Stimulated activated CD4-positive, alpha-beta T cell treated with anti-CD3 and anti-CD28 coated beads, Interleukin-2, amount 100 ng/mL, for 4 hours (primary cell): ENCODE measurements at regions not wholly inside any gene's neighbourhood (a gene's known extent, or its start where the extent isn't known, plus 50 kb on each side); places are given as distances from the start of the nearest gene placed in this dataset.

ENCODE experiments used
- DNase-seq: peaks from one replicate; pipeline ENCODE4 v3.0.0-alpha.2; 2020; ENCODE audit warnings: low read depth

GRCh38 chr5:74257645-74258313, 382.7 kb downstream of the ENC1 start:
- DNase-seq: no peak

GRCh38 chr5:74257060-74257527, 383.4 kb downstream of the ENC1 start:
- no peak for DNase-seq

GRCh38 chr5:74255692-74256392, 384.7 kb downstream of the ENC1 start:
- DNase-seq: no peak

GRCh38 chr5:74254257-74254656, 386.3 kb downstream of the ENC1 start:
- DNase-seq: no peak

GRCh38 chr5:74252044-74252443, 388.5 kb downstream of the ENC1 start:
- no peak for DNase-seq

GRCh38 chr5:74251141-74252035, 389.1 kb downstream of the ENC1 start:
- DNase-seq: no peak

- DNase-seq: no peak
Measured at GRCh38 chr5:74250304-74251102, 390.0 kb downstream of the ENC1 start.

GRCh38 chr5:74248576-74248975, 392.0 kb downstream of the ENC1 start:
- no peak for DNase-seq

GRCh38 chr5:74244406-74244805, 396.1 kb downstream of the ENC1 start:
- DNase-seq: no peak

- DNase-seq: no peak
Measured at GRCh38 chr5:74243634-74244033, 396.9 kb downstream of the ENC1 start.

GRCh38 chr5:74242516-74242915, 398.0 kb downstream of the ENC1 start:
- DNase-seq: no peak

- DNase-seq: no peak
Measured at GRCh38 chr5:74241751-74242140, 398.8 kb downstream of the ENC1 start.

GRCh38 chr5:74240783-74241750, 399.5 kb downstream of the ENC1 start:
- no peak for DNase-seq

GRCh38 chr5:74239261-74239660, 401.3 kb downstream of the ENC1 start:
- no peak for DNase-seq

GRCh38 chr5:74237571-74238145, 402.9 kb downstream of the ENC1 start:
- DNase-seq: no peak

- DNase-seq: no peak
Measured at GRCh38 chr5:74235552-74235951, 405.0 kb downstream of the ENC1 start.

- no peak for DNase-seq
Measured at GRCh38 chr5:74233571-74233970, 407.0 kb downstream of the ENC1 start.

- DNase-seq: no peak
Measured at GRCh38 chr5:74233091-74233490, 407.4 kb downstream of the ENC1 start.

- DNase-seq: no peak
Measured at GRCh38 chr5:74232276-74232675, 408.3 kb downstream of the ENC1 start.

GRCh38 chr5:74231697-74232096, 408.8 kb downstream of the ENC1 start:
- no peak for DNase-seq
